HCT116 (cell line): ENCODE measurements at regions not wholly inside any gene's neighbourhood (a gene's known extent, or its start where the extent isn't known, plus 50 kb on each side); places are given as distances from the start of the nearest gene placed in this dataset.
A peak's percentile ranks its signal among the peaks of the same experiment; 100 is the strongest.
"Not testable (repeated sequence)": the region's sequence is repeated elsewhere in the genome, so short reads cannot be mapped to it uniquely, and the experiment has no call there.

Experiments used
- ATAC-seq: fragments of 200-7000 bp; cut with Tn5 transposase; 2 replicates; pipeline ENCODE4 v1.9.1; 2020; ENCODE audit warnings: mild to moderate bottlenecking, moderate library complexity
- BruUV-seq: library from RNA; stranded (reverse); fragments of 400-500 nt; replicated peaks from 2 replicates; lab custom pipeline; 2021; lab: Mats Ljungman, UMichigan
- CTCF ChIA-PET: fragments of 300-600 bp; sonication (Branson Sonifier 250); formaldehyde crosslinking; loops from one replicate; lab custom pipeline; 2021; ENCODE audit warnings: antibody characterized with exemption; lab: Charles Lee
- POLR2A ChIA-PET: fragments of 300-600, 350-600 bp; sonication (Branson Sonifier 250); formaldehyde crosslinking; loops from one replicate; lab custom pipeline; 2021; ENCODE audit warnings: antibody characterized with exemption; lab: Charles Lee
- RAD21 ChIA-PET, 2 experiments: fragments of 300-600 bp; sonication (Branson Sonifier 250); formaldehyde crosslinking; loops; one replicate each; lab custom pipeline; 2023; ENCODE audit warnings: low total read pairs in 2 of 2; ENCODE audit not compliant: uncharacterized antibody in 2 of 2, unreplicated experiment in 2 of 2, low non-redundant PET in 1 of 2; lab: Charles Lee
- DNase-seq: peaks from one replicate; pipeline ENCODE4 v3.0.0-alpha.2; 2010; ENCODE audit warnings: low read depth, low spot score
- H2AFZ ChIP-seq: fragments of 200-600 bp; shearing (Covaris generic), sonication (generic); 2 replicates; pipeline ENCODE4 v1.6.1; 2017; ENCODE audit warnings: low read depth, mixed run types, mixed read lengths, antibody characterized with exemption, low read length; ENCODE audit not compliant: poor library complexity, severe bottlenecking
- H3K27ac ChIP-seq: 2 replicates; pipeline ENCODE4 v1.5.1; 2012; ENCODE audit warnings: low read depth, low read length
- H3K27me3 ChIP-seq: fragments of 200-600 bp; sonication (generic); 2 replicates; pipeline ENCODE4 v1.6.1; 2016; ENCODE audit warnings: mixed run types, low read length, mixed read lengths; ENCODE audit not compliant: insufficient read depth
- H3K36me3 ChIP-seq, 2 experiments: fragments of 200-500 bp in 1 of 2; fragments of 200-600 bp in 1 of 2; sonication (Bioruptor generic) in 1 of 2; sonication (generic) in 1 of 2; 2 replicates each; pipeline versions ENCODE4 v1.5.1 to v1.6.1; 2014 to 2016; ENCODE audit warnings: low read length in 2 of 2, inconsistent platforms in 1 of 2, mixed read lengths in 1 of 2, mixed run types in 1 of 2; ENCODE audit not compliant: insufficient read depth in 2 of 2, control insufficient read depth in 1 of 2
- H3K4me1 ChIP-seq, 2 experiments: fragments of 200-600 bp in 1 of 2; sonication (generic) in 1 of 2; 2 replicates each; pipeline versions ENCODE4 v1.5.1 to v1.6.1; 2012 to 2017; ENCODE audit warnings: low read length in 2 of 2, inconsistent platforms in 1 of 2, mild to moderate bottlenecking in 1 of 2, mixed read lengths in 1 of 2, mixed run types in 1 of 2, moderate library complexity in 1 of 2; ENCODE audit not compliant: insufficient read depth in 2 of 2, control insufficient read depth in 1 of 2
- H3K4me2 ChIP-seq: fragments of 200-600 bp; sonication (generic); 2 replicates; pipeline ENCODE4 v1.6.1; 2017; ENCODE audit warnings: mixed run types, low read length, mixed read lengths
- H3K4me3 ChIP-seq, 2 experiments: fragments of 200-600 bp in 1 of 2; sonication (generic) in 1 of 2; replicated peaks in 1 of 2; 2 replicates each; pipeline ENCODE4 v1.5.1; 2011 to 2016; ENCODE audit warnings: low read length in 2 of 2, control low read depth in 1 of 2, low read depth in 1 of 2, mild to moderate bottlenecking in 1 of 2, mixed read lengths in 1 of 2, mixed run types in 1 of 2
- H3K79me2 ChIP-seq: fragments of 200-600 bp; sonication (generic); 2 replicates; pipeline ENCODE4 v1.6.1; 2017; ENCODE audit warnings: mild to moderate bottlenecking, mixed run types, low read length, moderate library complexity, mixed read lengths; ENCODE audit not compliant: insufficient read depth
- H3K9ac ChIP-seq: fragments of 200-600 bp; sonication (generic); 2 replicates; pipeline ENCODE4 v1.6.1; 2016; ENCODE audit warnings: low read length, mixed read lengths
- H3K9me2 ChIP-seq: fragments of 200-600 bp; sonication (generic), shearing (Covaris generic); 2 replicates; pipeline ENCODE4 v1.6.1; 2017; ENCODE audit warnings: mixed run types, mild to moderate bottlenecking, moderate library complexity; ENCODE audit not compliant: insufficient read depth
- H3K9me3 ChIP-seq, 2 experiments: fragments of 200-500 bp in 1 of 2; fragments of 200-600 bp in 1 of 2; sonication (Bioruptor generic) in 1 of 2; sonication (generic) in 1 of 2; 2 replicates each; pipeline ENCODE4 v1.6.1; 2014 to 2017; ENCODE audit warnings: low read length in 2 of 2, mixed read lengths in 2 of 2, inconsistent platforms in 1 of 2, low read depth in 1 of 2, mild to moderate bottlenecking in 1 of 2, mixed run types in 1 of 2, moderate library complexity in 1 of 2; ENCODE audit not compliant: control insufficient read depth in 1 of 2, insufficient read depth in 1 of 2
- H4K20me1 ChIP-seq: fragments of 200-600 bp; sonication (generic), shearing (Covaris generic); 2 replicates; pipeline ENCODE4 v1.6.1; 2017; ENCODE audit warnings: mixed run types, mild to moderate bottlenecking, moderate library complexity; ENCODE audit not compliant: insufficient read depth
- FOSL1 ChIP-seq: IDR thresholded peaks from 2 replicates; pipeline ENCODE4 v1.6.1; 2012; ENCODE audit warnings: low read depth
- JUND ChIP-seq: IDR thresholded peaks from 2 replicates; pipeline ENCODE4 v1.6.1; 2012
- SP1 ChIP-seq: IDR thresholded peaks from 2 replicates; pipeline ENCODE4 v1.6.1; 2012; ENCODE audit warnings: low read depth
- YY1 ChIP-seq: IDR thresholded peaks from 2 replicates; pipeline ENCODE4 v1.6.1; 2011; ENCODE audit warnings: low read length, low read depth, moderate library complexity, mild to moderate bottlenecking; ENCODE audit not compliant: insufficient replicate concordance; ENCODE audit errors: extremely low read depth
- intact Hi-C: fragments of 100-400 bp; cut with micrococcal nuclease; formaldehyde crosslinking; loops from 2 replicates; pipeline ENCODE4 v1.10.0; 2022

GRCh38 chr4:101643186-101643837, 147.2 kb upstream of the BANK1 start:
- Histone ChIP-seq H4K20me1 (no peaks in the 10 kb centered on the region), H3K36me3 (no peaks in the 10 kb centered on the region), H3K9me2 (peaks cover 2% of the 10 kb centered on the region; the same call in 1 of the 2 replicates), H3K4me1 (peaks cover 0 to 6% of the 10 kb centered on the region in 2 experiments; a peak in 1 of 4 replicates), H3K4me2 (no peak overlapping the region), H3K27ac (no peak overlapping the region), H3K9me3 (no peaks in the 10 kb centered on the region), H3K79me2 (no peaks in the 10 kb centered on the region), H2AFZ (no peak overlapping the region), H3K4me3 (no peak overlapping the region), H3K27me3 (no peaks in the 10 kb centered on the region), H3K9ac (no peak overlapping the region)
- no TSS peak for BruUV-seq
- ChIA-PET CTCF (no interaction called here), POLR2A (no interaction called here), RAD21 (no interaction called here)
- intact Hi-C loops, result no loop called here
- ATAC-seq, result no peak
- DNase-seq, result peak; percentile 16
- TF ChIP-seq FOSL1 (peak; percentile 43; the same call in 1 of the 2 replicates), YY1 (no peak), JUND (peak; percentile 20; the same call in 1 of the 2 replicates), SP1 (0 out of 2 replicates have a peak, but pooled peaks have one; percentile 10)

GRCh38 chr4:101632766-101633165, 157.8 kb upstream of the BANK1 start:
- intact Hi-C loops, BruUV-seq, H3K4me2 ChIP-seq, H2AFZ ChIP-seq, H3K79me2 ChIP-seq, RAD21 ChIA-PET, CTCF ChIA-PET, H3K9me2 ChIP-seq, H3K4me1 ChIP-seq, POLR2A ChIA-PET, DNase-seq, H4K20me1 ChIP-seq, H3K9me3 ChIP-seq, H3K27ac ChIP-seq, H3K9ac ChIP-seq, H3K4me3 ChIP-seq, ATAC-seq, H3K27me3 ChIP-seq, H3K36me3 ChIP-seq: not testable (repeated sequence)
